K562 (cell line): ENCODE measurements at regions not wholly inside any gene's neighbourhood (a gene's known extent, or its start where the extent isn't known, plus 50 kb on each side); places are given as distances from the start of the nearest gene placed in this dataset.

Source experiments
- ATF2 ChIP-seq: sonication (generic); formaldehyde crosslinking; IDR thresholded peaks from 2 replicates; pipeline ENCODE4 v1.8.1; 2022; ENCODE audit warnings: missing genetic modification reagents
- FOXJ2 ChIP-seq: fragments of 200-800 bp; sonication (Bioruptor generic); IDR thresholded peaks from 2 replicates; pipeline ENCODE4 v1.6.1; 2016; ENCODE audit warnings: missing genetic modification characterization, missing compliant biosample characterization
- JUN ChIP-seq, 2 experiments: sonication (generic) in 1 of 2; formaldehyde crosslinking in 1 of 2; IDR thresholded peaks; 2 replicates each; pipeline versions ENCODE4 v1.6.1 to v1.8.0; 2012 to 2022; ENCODE audit warnings: borderline replicate concordance in 2 of 2, mild to moderate bottlenecking in 2 of 2, improper control_type of control experiment in 1 of 2, low read depth in 1 of 2, low read length in 1 of 2, missing genetic modification reagents in 1 of 2
- MGA ChIP-seq: fragments of 450-650 bp; IDR thresholded peaks from 2 replicates; pipeline ENCODE4 v1.6.1; 2016; ENCODE audit warnings: mild to moderate bottlenecking, moderate library complexity
- NUFIP1 ChIP-seq: fragments of 450-650 bp; IDR thresholded peaks from 2 replicates; pipeline ENCODE4 v1.6.1; 2018; ENCODE audit not compliant: partially characterized antibody
- PPARD ChIP-seq: fragments of 250-450 bp; sonication (Bioruptor Pico); IDR thresholded peaks from 2 replicates; pipeline ENCODE4 v1.8.0; 2022; ENCODE audit warnings: inconsistent platforms, mild to moderate bottlenecking, moderate library complexity
- RBFOX2 ChIP-seq: fragments of 200-400 bp; formaldehyde crosslinking; IDR thresholded peaks from 2 replicates; pipeline ENCODE4 v1.6.1; 2017; ENCODE audit warnings: low read depth, mild to moderate bottlenecking, low read length, moderate library complexity
- ZFX ChIP-seq: sonication (generic); formaldehyde crosslinking; IDR thresholded peaks from 2 replicates; pipeline ENCODE4 v1.8.0; 2022; ENCODE audit warnings: mild to moderate bottlenecking, missing genetic modification reagents, moderate library complexity
- ZNF174 ChIP-seq: fragments of 250-450 bp; sonication (Bioruptor Pico); IDR thresholded peaks from 2 replicates; pipeline ENCODE4 v1.4.0; 2020; ENCODE audit warnings: mild to moderate bottlenecking
- ZNF445 ChIP-seq: fragments of 250-450 bp; sonication (Bioruptor Pico); IDR thresholded peaks from 2 replicates; pipeline ENCODE4 v1.4.0; 2020; ENCODE audit warnings: low read depth, mild to moderate bottlenecking, moderate library complexity

DNA sequence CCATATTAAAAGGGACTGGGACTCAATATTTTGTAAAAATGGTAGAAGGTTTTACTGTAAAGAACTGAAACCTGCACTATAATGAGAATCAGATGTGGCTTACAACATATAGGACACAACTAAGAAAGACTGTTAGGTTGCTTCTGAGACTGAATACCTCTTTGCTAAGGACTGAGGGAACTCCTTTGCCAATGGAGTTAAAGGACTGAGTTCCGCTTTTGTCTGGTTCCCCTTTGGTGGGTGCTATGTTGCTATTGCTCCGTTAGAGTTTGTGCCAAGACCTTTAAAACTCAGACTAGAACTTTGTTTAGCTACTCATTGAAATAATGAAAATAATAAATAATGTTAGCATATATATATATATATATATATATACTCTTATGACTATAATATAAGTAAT lies 147.8 kb upstream of the KCNMB2 start (continued):
- TF ChIP-seq ATF2 (CRISPR knock-in tag) (no peak), ZNF174 (CRISPR knock-in tag) (no peak), NUFIP1 (no peak), JUN (IDR thresholded peaks at IDR 0.05; ENCODE audit: borderline replicate concordance, low read depth, low read length) (no peak), JUN (CRISPR knock-in tag; IDR thresholded peaks at IDR 0.05; ENCODE audit: borderline replicate concordance) (no peak), FOXJ2 (tag) (no peak), ZFX (CRISPR knock-in tag) (no peak), PPARD (CRISPR knock-in tag) (no peak), MGA (no peak), RBFOX2 (no peak), ZNF445 (no peak)
